ENCODE measurements at regions not wholly inside any gene's neighbourhood (a gene's known extent, or its start where the extent isn't known, plus 50 kb on each side); places are given as distances from the start of the nearest gene placed in this dataset.

- TF ChIP-seq CTCF (conservative IDR thresholded peaks at IDR 0.05) = no peak
- H3K27ac ChIP-seq = no peak overlapping the region
Measured at GRCh38 chr6:100153636-100154275, 159.7 kb upstream of the MCHR2 start.

- TF ChIP-seq CTCF (conservative IDR thresholded peaks at IDR 0.05) = no peak
- H3K27ac ChIP-seq = no peak overlapping the region
Measured at GRCh38 chr6:100152201-100152600, 158.2 kb upstream of the MCHR2 start.

- no peak for TF ChIP-seq CTCF (conservative IDR thresholded peaks at IDR 0.05)
- no peak overlapping the region for H3K27ac ChIP-seq
Measured at GRCh38 chr6:100144991-100145390, 151.0 kb upstream of the MCHR2 start.

- no peak overlapping the region for H3K27ac ChIP-seq
Measured at GRCh38 chr6:100138346-100139022, 144.5 kb upstream of the MCHR2 start.

GRCh38 chr6:100137759-100138158 lies 143.7 kb upstream of the MCHR2 start:
- no peak for TF ChIP-seq CTCF (conservative IDR thresholded peaks at IDR 0.05)
- H3K27ac ChIP-seq = no peak overlapping the region

More at GRCh38 chr6:100138346-100139022, 144.5 kb upstream of the MCHR2 start:
- TF ChIP-seq CTCF (conservative IDR thresholded peaks at IDR 0.05) = no peak

GRCh38 chr6:100136590-100136989 lies 142.6 kb upstream of the MCHR2 start:
- TF ChIP-seq CTCF (conservative IDR thresholded peaks at IDR 0.05) = no peak
- no peak overlapping the region for H3K27ac ChIP-seq

GRCh38 chr6:100135977-100136376 lies 142.0 kb upstream of the MCHR2 start:
- no peak overlapping the region for H3K27ac ChIP-seq
- no peak for TF ChIP-seq CTCF (conservative IDR thresholded peaks at IDR 0.05)

Measured in VCaP (cell line).